Neural progenitor cell (in vitro differentiated cells): ENCODE measurements at regions not wholly inside any gene's neighbourhood (a gene's known extent, or its start where the extent isn't known, plus 50 kb on each side); places are given as distances from the start of the nearest gene placed in this dataset.
"Not testable (repeated sequence)": the region's sequence is repeated elsewhere in the genome, so short reads cannot be mapped to it uniquely, and the experiment has no call there.

Experiments
- DNase-seq: peaks from one replicate; pipeline ENCODE4 v3.0.0-alpha.2; 2016; ENCODE audit warnings: low spot score
- H2AFZ ChIP-seq: fragments of 200-600 bp; sonication (generic); replicated peaks from 2 replicates; pipeline ENCODE4 v1.6.1; 2016; ENCODE audit warnings: antibody characterized with exemption
- H3F3A ChIP-seq: fragments of 200-600 bp; sonication (generic); 2 replicates; pipeline ENCODE4 v1.6.1; 2016; ENCODE audit warnings: antibody characterized with exemption, low read depth
- H3K27ac ChIP-seq: fragments of 200-600 bp; sonication (generic); 2 replicates; pipeline ENCODE4 v1.5.1; 2016; ENCODE audit warnings: mild to moderate bottlenecking
- H3K27me3 ChIP-seq: fragments of 200-600 bp; sonication (generic); 2 replicates; pipeline ENCODE4 v1.6.1; 2016; ENCODE audit warnings: mild to moderate bottlenecking, moderate library complexity
- H3K36me3 ChIP-seq: fragments of 200-600 bp; sonication (generic); 2 replicates; pipeline ENCODE4 v1.5.1; 2016
- H3K4me1 ChIP-seq: fragments of 200-600 bp; sonication (generic); 2 replicates; pipeline ENCODE4 v1.6.1; 2016; ENCODE audit warnings: mixed run types
- H3K4me2 ChIP-seq: fragments of 200-600 bp; sonication (generic); 2 replicates; pipeline ENCODE4 v1.6.1; 2016
- H3K4me3 ChIP-seq: fragments of 200-600 bp; sonication (generic); 2 replicates; pipeline ENCODE4 v1.5.1; 2016
- H3K79me2 ChIP-seq: fragments of 200-600 bp; sonication (generic); 2 replicates; pipeline ENCODE4 v1.6.1; 2016; ENCODE audit warnings: low read depth
- H3K9ac ChIP-seq: fragments of 200-600 bp; sonication (generic); 2 replicates; pipeline ENCODE4 v1.6.1; 2016
- H3K9me3 ChIP-seq: fragments of 200-600 bp; sonication (generic); 2 replicates; pipeline ENCODE4 v1.5.1; 2016; ENCODE audit warnings: low read depth
- H4K20me1 ChIP-seq: fragments of 200-600 bp; sonication (generic); 2 replicates; pipeline ENCODE4 v1.6.1; 2016; ENCODE audit warnings: low read depth
- H3K27ac Mint-ChIP-seq: 3 replicates; pipeline ENCODE4 v1.8.0; 2021; ENCODE audit warnings: mixed read lengths
- H3K27me3 Mint-ChIP-seq: 2 replicates; pipeline ENCODE4 v1.8.0; 2022; ENCODE audit warnings: low read depth, mild to moderate bottlenecking, inconsistent platforms, moderate library complexity, mixed read lengths; ENCODE audit not compliant: insufficient read depth
- H3K36me3 Mint-ChIP-seq: 3 replicates; pipeline ENCODE4 v1.8.0; 2021; ENCODE audit warnings: mixed read lengths
- H3K4me1 Mint-ChIP-seq: 3 replicates; pipeline ENCODE4 v1.8.0; 2021; ENCODE audit warnings: mixed read lengths
- H3K4me3 Mint-ChIP-seq: 3 replicates; pipeline ENCODE4 v1.8.0; 2021; ENCODE audit warnings: mild to moderate bottlenecking, moderate library complexity, mixed read lengths
- H3K9me3 Mint-ChIP-seq: 3 replicates; pipeline ENCODE4 v1.8.0; 2020; ENCODE audit warnings: mixed read lengths
- EZH2 ChIP-seq: fragments of 200-600 bp; sonication (generic); IDR thresholded peaks from 2 replicates; pipeline ENCODE4 v1.6.1; 2017; ENCODE audit warnings: antibody characterized with exemption, mild to moderate bottlenecking, moderate library complexity
- EZH2phosphoT487 ChIP-seq: fragments of 200-600 bp; sonication (generic); IDR thresholded peaks from 2 replicates; pipeline ENCODE4 v1.6.1; 2017; ENCODE audit warnings: antibody characterized with exemption
- TF ChIP-seq, protein P1 (sequence below): fragments of 200-600 bp; sonication (generic); IDR thresholded peaks from 2 replicates; pipeline ENCODE4 v1.5.1; 2017; ENCODE audit warnings: antibody characterized with exemption, mild to moderate bottlenecking

DNA sequence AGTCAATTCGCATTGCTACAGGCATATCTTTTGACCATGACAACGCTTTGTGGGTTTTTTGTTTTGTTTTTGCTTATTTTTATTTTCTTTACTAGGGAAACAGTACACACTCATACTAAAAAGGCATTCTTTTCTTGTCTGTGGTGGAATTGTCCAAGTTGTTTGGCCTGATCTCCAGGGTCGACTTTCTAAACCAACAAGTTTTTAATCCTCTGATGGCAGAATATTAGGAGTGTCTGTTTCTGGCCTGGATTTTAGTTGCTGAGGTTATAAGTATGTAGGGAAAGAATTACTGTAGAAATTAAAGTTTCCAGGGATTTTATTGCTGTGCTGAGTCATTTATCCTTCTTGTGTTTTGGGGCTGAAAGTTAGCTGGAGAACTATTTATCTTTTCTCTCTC lies 218.5 kb downstream of the TAF11L14 start:
- Histone ChIP-seq H3K27me3 (no peaks in the 10 kb centered on the region), H3K4me1 (no peaks in the 10 kb centered on the region), H4K20me1 (no peaks in the 10 kb centered on the region), H3K4me3 (no peak overlapping the region), H3K27ac (no peak overlapping the region), H3K79me2 (no peaks in the 10 kb centered on the region), H3K4me2 (no peak overlapping the region), H3F3A (no peaks in the 10 kb centered on the region), H2AFZ (no peak overlapping the region), H3K9ac (no peak overlapping the region), H3K36me3 (no peaks in the 10 kb centered on the region), H3K9me3 (no peaks in the 10 kb centered on the region)
- DNase-seq = no peak
- Mint-ChIP-seq H3K9me3 (no peaks in the 10 kb centered on the region), H3K27me3 (no peaks in the 10 kb centered on the region), H3K4me1 (peaks cover 5% of the 10 kb centered on the region), H3K36me3 (no peaks in the 10 kb centered on the region), H3K27ac (no peak overlapping the region), H3K4me3 (no peak overlapping the region)
- no peak for TF ChIP-seq EZH2
- TF ChIP-seq, protein P1, sequence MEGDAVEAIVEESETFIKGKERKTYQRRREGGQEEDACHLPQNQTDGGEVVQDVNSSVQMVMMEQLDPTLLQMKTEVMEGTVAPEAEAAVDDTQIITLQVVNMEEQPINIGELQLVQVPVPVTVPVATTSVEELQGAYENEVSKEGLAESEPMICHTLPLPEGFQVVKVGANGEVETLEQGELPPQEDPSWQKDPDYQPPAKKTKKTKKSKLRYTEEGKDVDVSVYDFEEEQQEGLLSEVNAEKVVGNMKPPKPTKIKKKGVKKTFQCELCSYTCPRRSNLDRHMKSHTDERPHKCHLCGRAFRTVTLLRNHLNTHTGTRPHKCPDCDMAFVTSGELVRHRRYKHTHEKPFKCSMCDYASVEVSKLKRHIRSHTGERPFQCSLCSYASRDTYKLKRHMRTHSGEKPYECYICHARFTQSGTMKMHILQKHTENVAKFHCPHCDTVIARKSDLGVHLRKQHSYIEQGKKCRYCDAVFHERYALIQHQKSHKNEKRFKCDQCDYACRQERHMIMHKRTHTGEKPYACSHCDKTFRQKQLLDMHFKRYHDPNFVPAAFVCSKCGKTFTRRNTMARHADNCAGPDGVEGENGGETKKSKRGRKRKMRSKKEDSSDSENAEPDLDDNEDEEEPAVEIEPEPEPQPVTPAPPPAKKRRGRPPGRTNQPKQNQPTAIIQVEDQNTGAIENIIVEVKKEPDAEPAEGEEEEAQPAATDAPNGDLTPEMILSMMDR = no peak
- TF ChIP-seq EZH2phosphoT487 = no peak

- TF ChIP-seq, protein P1 = no peak
- no peak for TF ChIP-seq EZH2
- TF ChIP-seq EZH2phosphoT487 = no peak
- no peak overlapping the region for H3K27ac ChIP-seq
- H3K9ac ChIP-seq = no peak overlapping the region
- Mint-ChIP-seq H3K4me1 (peaks cover 5% of the 10 kb centered on the region), H3K9me3 (no peaks in the 10 kb centered on the region), H3K4me3 (no peak overlapping the region), H3K27ac (no peak overlapping the region), H3K27me3 (no peaks in the 10 kb centered on the region), H3K36me3 (no peaks in the 10 kb centered on the region)
- no peak overlapping the region for H2AFZ ChIP-seq
- no peaks in the 10 kb centered on the region for H4K20me1 ChIP-seq
- no peaks in the 10 kb centered on the region for H3K4me1 ChIP-seq
- no peak for DNase-seq
- H3K36me3 ChIP-seq = no peaks in the 10 kb centered on the region
- no peaks in the 10 kb centered on the region for H3K9me3 ChIP-seq
- no peaks in the 10 kb centered on the region for H3F3A ChIP-seq
- H3K4me2 ChIP-seq = no peak overlapping the region
- no peak overlapping the region for H3K4me3 ChIP-seq
- no peaks in the 10 kb centered on the region for H3K27me3 ChIP-seq
- H3K79me2 ChIP-seq = no peaks in the 10 kb centered on the region
Observed at GRCh38 chr5:17854901-17855300, 220.6 kb downstream of the TAF11L14 start.

DNA sequence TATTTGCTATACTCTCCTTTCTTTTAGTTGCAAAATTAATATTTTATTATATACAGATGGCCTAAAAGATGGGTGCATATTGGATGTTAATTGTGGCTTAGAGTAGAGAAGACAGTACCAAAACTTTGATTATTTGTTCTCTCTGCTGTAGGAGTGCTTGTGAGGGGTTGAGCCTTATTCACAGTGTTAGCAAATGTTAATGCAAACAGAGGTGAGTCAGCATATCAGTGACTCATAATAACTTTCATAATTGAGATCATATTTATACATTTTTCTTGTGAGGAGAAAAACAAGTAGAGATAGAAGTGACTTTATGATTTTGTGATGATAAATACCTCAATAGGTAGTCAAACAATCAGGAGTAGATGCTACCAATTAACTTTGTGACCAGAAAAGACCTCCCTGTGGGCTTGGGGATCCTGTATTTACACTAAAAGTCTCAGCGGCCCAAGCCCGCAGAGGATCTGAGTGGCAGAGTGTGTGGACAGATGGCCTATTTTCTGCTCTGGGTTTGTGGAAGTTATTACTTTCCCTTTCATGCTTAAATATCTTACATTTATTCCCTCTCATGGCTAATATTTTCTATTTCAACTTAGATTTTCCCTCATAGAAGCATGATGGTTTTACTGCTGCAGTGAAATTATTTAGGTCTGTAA lies 226.5 kb downstream of the TAF11L14 start:
- Histone ChIP-seq H3K36me3 (no peaks in the 10 kb centered on the region), H3K4me1 (no peaks in the 10 kb centered on the region), H3K9me3 (no peaks in the 10 kb centered on the region), H3K27me3 (no peaks in the 10 kb centered on the region), H3F3A (no peaks in the 10 kb centered on the region), H3K27ac (no peak overlapping the region), H3K4me3 (no peak overlapping the region), H3K4me2 (no peak overlapping the region), H3K9ac (no peak overlapping the region), H3K79me2 (no peaks in the 10 kb centered on the region), H4K20me1 (no peaks in the 10 kb centered on the region), H2AFZ (no peak overlapping the region)
- DNase-seq = no peak
- Mint-ChIP-seq H3K9me3 (peaks cover 9% of the 10 kb centered on the region), H3K27me3 (no peaks in the 10 kb centered on the region), H3K4me1 (peaks cover 3% of the 10 kb centered on the region), H3K4me3 (no peak overlapping the region), H3K36me3 (peaks cover 3% of the 10 kb centered on the region), H3K27ac (no peak overlapping the region)
- TF ChIP-seq EZH2 (no peak), EZH2phosphoT487 (no peak)
- TF ChIP-seq, protein P1 = no peak

DNA sequence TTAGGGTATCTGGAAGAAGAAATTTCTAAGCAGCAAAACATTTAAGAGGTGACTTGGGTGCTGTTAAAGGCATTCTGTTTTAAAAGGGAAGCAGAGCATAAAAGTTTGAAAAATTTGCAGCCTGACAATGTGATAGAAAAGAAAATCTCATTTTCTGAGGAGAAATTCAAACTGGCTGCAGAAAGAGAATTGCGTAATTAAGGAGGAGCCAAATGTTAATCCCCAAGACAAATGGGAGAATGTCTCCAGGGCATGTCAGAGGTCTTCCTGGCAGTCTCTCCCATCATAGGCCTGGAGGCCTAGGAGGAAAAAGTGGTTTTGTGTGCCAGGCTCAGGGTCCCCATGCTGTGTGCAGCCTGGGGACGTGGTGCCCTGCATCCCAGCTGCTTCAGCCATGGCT lies 230.6 kb downstream of the TAF11L14 start:
- H3K36me3 Mint-ChIP-seq, H3K4me3 Mint-ChIP-seq, H3K4me3 ChIP-seq, H3K4me2 ChIP-seq, H4K20me1 ChIP-seq, H3K27me3 ChIP-seq, H3K27ac Mint-ChIP-seq, DNase-seq, H3K27ac ChIP-seq, H3K36me3 ChIP-seq, H3K9ac ChIP-seq, H3K9me3 ChIP-seq, H3K4me1 Mint-ChIP-seq, H3K79me2 ChIP-seq, H3K4me1 ChIP-seq, H2AFZ ChIP-seq, H3F3A ChIP-seq, H3K27me3 Mint-ChIP-seq: not testable (repeated sequence)
- peaks cover 21% of the 10 kb centered on the region for H3K9me3 Mint-ChIP-seq

DNA sequence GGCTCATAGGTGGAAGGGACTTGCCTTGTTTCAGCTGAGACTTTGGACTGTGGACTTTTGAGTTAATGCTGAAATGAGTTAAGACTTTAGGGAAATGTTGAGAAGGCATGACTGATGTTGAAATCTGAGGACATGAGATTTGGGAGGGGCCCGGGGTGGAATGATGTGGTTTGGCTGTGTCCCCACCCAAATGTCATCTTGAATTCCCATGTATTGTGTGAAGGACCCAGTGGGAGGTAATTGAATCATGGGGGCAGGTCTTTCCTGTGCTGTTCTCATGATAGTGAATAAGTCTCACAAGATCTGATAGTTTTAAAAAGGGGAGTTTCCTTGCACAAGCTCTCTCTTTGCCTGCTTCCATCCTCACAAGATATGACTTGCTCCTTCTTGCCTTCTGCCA lies 231.7 kb downstream of the TAF11L14 start:
- peaks cover 28% of the 10 kb centered on the region for H3K9me3 Mint-ChIP-seq
- not testable (repeated sequence) for H3K9me3 ChIP-seq, H3K27me3 ChIP-seq, H3K4me1 ChIP-seq, H3K4me3 ChIP-seq, H3K79me2 ChIP-seq, H3K9ac ChIP-seq, H4K20me1 ChIP-seq, H3F3A ChIP-seq, DNase-seq, H3K4me2 ChIP-seq, H3K4me3 Mint-ChIP-seq, H3K27me3 Mint-ChIP-seq, H3K27ac Mint-ChIP-seq, H3K36me3 Mint-ChIP-seq, H3K4me1 Mint-ChIP-seq, H3K27ac ChIP-seq, H3K36me3 ChIP-seq, H2AFZ ChIP-seq
